PC-9 (cell line): ENCODE measurements at regions not wholly inside any gene's neighbourhood (a gene's known extent, or its start where the extent isn't known, plus 50 kb on each side); places are given as distances from the start of the nearest gene placed in this dataset.

Experiments
- CTCF ChIP-seq: fragments of 200-600 bp; sonication (generic); conservative IDR thresholded peaks from 2 replicates; pipeline ENCODE4 v1.6.1; 2017; ENCODE audit warnings: mixed run types, antibody characterized with exemption, mild to moderate bottlenecking, moderate library complexity
- EZH2 ChIP-seq: fragments of 200-600 bp; sonication (generic); IDR thresholded peaks from 2 replicates; pipeline ENCODE4 v1.8.0; 2017; ENCODE audit warnings: antibody characterized with exemption, low read depth

- TF ChIP-seq CTCF (no peak), EZH2 (no peak)
These were observed 69.1 kb upstream of the TOP1 start for GRCh38 chr20:40959325-40960092.
